Fibroblast of skin of left quadriceps (primary cell): ENCODE measurements at regions not wholly inside any gene's neighbourhood (a gene's known extent, or its start where the extent isn't known, plus 50 kb on each side); places are given as distances from the start of the nearest gene placed in this dataset.
"Not testable (repeated sequence)": the region's sequence is repeated elsewhere in the genome, so short reads cannot be mapped to it uniquely, and the experiment has no call there.

Experiments used
- DNase-seq, 2 experiments: peaks; one replicate each; pipeline ENCODE4 v3.0.0-alpha.2; 2013; ENCODE audit warnings: low read depth in 2 of 2

DNA sequence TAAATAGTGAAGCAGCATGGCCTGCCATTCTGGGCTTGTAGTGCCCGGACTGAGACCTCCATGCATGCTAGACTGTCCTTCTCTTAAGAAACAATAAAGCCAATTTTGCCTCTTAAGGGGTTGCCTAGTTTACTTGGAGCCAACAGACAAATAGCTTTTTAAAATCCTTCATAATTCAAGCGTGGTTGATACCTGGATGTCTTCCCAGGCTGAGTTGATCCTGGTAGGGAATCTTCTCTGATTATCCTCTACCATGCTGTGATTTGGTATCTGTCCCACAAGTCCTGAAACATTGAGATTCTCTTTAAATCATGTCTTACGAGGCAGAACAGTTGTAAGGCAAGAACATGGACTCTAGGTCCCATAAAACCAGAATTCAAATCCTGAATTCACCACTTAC lies 359.6 kb upstream of the CCL2 start:
- no peak for DNase-seq

DNA sequence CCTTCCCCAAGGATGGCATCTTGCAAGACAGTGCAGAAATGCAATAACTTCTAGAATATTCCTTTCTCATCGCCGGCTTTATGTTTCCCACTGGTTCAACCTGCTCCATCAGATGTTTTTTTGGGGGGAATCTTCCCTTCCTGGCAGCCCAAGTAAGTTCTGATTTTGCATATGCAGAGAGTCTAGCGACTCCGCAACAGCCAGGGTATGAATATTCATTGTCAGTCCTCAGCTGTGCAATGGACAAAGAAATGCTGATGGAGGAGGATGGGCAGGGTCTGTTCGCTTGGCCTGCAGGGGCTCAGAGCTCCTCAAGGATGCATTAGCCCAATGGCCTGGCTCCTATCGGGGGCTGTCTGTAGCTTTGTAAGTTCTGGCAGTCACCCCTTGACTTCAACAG lies 358.8 kb upstream of the CCL2 start:
- DNase-seq: no peak

GRCh38 chr17:33901085-33901484 lies 354.0 kb upstream of the CCL2 start:
- no peak for DNase-seq

DNA sequence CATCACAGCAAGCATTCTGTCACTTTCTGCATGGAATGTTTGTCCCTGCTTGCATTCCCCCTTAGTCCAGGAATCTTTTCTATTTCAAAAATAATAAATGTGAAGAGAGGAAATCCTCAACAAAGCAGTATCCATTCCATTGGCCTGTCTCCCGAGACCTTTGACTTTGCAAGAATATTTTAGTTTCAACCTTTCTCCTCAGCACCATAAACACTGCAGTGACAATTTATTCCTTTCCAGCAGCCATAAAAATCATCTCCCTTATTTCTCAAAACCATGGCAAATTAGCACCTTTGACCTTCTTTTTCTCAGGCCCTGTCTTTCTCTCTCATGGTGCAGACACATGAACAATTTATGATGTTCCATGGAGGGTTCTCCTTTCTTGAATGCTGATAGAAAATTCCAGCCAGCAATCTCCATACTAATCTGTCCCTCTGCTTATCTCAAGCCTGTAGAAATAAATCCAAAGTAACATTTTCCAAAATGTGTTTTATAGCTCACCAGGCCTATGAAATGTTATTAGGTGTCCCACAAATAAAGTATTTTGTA lies 352.1 kb upstream of the CCL2 start:
- DNase-seq: no peak

DNA sequence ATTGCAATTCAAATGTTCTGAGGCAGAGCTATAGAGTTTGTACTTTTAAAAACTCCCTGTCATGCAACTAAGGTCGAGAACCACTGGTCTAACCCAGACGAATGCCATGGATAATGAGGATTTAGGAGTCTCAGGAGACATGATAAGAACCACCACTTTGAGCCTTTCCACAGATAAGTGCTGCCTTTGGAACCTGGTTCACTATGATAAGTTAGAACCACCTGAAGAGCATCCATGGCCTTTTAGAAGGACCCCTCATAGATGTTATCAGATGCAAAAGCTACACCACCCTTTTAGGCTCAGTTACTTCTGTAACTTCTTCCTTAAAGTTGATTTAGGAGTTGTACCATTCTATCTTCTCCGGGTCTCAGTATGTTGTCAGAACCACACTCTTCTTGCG lies 350.6 kb upstream of the CCL2 start:
- DNase-seq: no peak

DNA sequence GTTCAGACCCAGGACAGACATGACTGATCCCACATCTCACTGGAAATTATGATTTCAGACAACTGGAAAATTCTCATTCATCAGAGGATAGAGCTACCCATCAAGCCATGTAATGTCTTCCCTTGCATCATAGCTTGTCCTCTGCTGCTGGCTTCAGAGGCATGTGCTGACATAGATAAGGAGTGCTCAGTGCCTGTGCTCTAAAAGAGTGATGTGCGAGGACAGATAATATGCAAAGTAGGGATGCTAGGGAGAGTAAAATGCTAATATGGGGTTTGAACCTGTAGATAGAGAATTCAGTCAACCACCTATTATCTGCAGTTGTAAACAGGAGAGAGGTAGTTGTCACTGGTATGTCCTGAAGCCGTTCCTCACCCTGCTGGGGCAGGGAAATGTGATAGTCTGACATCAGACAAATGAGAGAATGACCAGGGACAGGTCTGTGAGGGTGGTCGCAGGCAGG lies 349.7 kb upstream of the CCL2 start:
- no peak for DNase-seq

DNA sequence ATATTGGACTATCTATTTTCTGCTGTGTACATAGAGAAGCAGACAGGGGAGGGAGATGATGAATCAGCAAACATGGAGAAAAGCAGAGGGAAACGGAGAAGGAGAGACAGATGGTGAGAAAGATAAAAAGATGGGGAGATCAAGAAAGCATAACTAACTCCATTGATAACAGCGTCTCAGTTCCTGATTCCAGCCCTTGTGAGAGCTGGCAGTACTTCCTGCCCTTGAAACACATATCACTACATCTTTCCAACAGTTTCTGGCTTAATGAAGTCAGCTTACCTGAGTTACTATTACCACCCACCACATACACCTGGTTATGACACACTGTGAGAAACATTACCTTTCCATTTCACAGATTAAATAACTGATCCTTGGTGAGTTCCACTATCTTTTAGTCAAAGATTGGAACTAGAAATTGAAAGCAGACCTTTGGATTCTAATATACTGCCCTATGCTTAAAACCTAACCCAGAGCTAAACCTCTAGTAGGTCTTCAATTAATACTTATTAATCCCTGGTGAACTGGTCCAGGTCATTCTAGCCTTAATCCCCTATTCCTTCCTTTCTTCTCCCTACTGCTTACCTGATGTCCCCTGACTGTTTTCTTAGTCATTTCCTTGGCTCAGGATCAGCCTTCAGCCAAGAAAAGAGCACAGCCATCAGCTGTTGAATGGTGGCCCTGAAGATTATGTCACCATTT lies 346.6 kb upstream of the CCL2 start:
- DNase-seq: no peak

DNA sequence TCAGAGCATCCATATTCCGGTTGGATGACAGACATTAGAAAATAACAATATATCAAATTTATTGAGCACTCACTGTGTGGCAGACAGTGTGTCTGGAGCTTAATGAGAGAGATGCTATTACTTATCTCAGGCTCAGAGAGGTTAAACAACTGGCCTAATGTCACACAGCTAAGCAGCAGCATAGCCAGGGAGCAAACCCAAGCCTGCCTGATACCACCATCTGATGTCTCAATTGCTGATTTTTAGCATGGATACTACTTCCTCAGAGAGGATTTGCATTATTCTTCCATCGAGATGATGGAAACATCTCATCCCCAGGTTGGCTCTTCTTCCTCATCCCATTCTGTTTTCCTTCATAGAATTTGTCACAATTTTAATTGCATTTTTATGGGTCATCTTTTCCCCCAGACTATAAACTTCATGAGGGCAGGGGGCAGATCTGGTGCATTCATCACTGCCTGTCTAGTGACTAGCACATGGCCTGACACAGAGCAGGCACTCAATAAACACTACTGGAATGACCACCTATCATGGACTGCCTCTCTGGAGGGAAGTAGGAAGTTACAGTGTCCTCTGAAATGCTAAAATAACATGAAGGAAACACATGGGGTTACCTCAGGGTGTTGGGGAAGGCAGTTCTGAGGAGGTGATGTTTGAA lies 344.8 kb upstream of the CCL2 start:
- no peak for DNase-seq

- DNase-seq: no peak
These were observed 341.0 kb upstream of the CCL2 start for GRCh38 chr17:33914125-33914524.

DNA sequence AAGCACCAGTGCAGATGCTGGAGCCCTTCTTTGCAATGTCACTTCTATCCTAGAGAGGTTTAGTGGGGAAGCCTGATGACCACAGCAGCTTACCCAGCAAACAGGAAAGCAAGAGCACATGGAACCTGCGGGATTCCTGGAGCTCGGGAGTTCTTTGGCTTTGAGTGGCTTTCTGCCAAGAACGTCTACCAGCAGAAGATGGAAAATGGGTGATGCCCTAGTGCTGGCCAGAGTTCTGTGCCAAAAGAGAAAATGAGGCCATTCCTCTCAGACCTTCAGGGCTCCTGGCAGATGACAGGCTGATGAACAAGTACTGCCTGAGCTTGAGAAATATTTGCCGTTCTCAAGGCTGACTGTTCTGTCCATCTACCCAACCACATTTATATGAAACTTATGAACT lies 332.1 kb upstream of the CCL2 start:
- DNase-seq: no peak

DNA sequence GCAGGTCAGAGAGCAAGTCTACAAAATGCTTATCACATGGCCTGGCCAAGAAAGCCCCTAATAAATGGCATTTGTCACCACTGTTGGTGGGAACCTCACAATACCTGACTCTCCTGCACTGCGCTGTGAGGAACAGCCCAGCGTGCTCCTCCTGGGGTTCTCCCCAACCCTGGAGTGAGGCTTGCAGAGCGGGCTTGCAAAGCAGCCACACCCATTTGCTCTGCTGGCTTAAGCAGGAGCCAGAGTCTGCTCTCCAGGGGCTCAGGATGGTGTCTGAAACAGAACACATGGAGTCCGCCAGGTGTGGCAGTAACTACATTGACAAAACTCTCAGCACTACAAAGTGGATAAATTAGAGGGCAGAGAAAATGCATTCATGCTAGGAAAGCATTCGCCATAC lies 331.0 kb upstream of the CCL2 start:
- DNase-seq: no peak

GRCh38 chr17:33925649-33926048 lies 329.4 kb upstream of the CCL2 start:
- DNase-seq: no peak

GRCh38 chr17:33927732-33928133 lies 327.4 kb upstream of the CCL2 start:
- DNase-seq: no peak

GRCh38 chr17:33929181-33929724 lies 325.8 kb upstream of the CCL2 start:
- no peak for DNase-seq

DNA sequence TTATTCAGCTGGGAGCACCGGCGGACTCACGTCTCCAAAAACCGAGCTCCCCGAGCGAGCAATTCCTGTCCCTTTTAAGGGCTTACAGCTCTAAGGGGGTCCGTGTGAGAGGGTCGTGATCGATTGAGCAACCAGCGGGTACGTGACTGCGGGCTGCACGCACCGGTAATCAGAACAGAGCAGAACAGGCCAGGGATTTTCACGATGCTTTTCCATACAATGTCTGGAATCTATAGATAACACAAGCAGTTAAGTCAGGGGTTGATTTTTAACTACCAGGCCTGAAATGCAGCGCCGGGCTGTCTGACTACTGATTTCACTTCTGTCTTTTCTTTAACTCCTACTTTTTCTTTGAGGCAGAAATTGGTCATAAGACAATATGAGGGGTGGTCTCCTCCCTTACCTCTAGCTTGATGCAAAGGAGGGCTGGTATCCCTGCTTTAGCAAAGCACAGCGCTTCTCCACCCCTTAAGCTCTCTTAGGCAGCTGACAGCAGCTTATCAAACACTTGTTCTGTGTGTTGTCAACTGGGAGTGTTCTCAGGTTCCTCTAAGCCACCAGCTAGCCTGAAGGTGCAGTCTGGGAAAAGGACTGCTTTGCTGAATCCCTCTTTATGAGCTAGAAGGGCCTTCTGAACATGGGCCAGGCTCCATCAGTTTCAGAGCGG lies 323.8 kb upstream of the CCL2 start:
- not testable (repeated sequence) for DNase-seq

DNA sequence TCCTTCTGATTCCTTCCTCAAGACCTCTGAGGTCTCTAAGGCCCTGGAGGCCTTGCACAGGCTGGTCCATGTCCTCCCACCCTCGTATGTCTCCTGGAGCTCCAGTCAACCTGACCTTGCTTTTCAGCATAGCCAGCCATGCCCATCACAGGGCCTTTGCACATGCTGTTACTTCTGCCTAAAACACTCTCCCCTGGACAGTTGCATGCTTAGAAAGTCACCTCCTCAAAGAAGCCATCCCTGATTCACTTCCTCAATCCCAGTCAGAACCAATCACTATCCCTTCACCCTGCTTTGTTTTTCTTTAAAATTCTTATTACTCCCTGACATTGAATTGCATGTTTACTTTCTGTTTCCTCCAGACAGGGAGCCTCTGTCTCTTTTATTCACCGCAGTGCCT lies 322.1 kb upstream of the CCL2 start:
- DNase-seq: no peak

GRCh38 chr17:33933576-33933975 lies 321.5 kb upstream of the CCL2 start:
- DNase-seq: no peak

- no peak for DNase-seq
These were observed 320.4 kb upstream of the CCL2 start for GRCh38 chr17:33934696-33935095.

- no peak for DNase-seq
These were observed 319.3 kb upstream of the CCL2 start for GRCh38 chr17:33935822-33936221.

GRCh38 chr17:33936764-33937163 lies 318.3 kb upstream of the CCL2 start:
- DNase-seq: no peak

DNA sequence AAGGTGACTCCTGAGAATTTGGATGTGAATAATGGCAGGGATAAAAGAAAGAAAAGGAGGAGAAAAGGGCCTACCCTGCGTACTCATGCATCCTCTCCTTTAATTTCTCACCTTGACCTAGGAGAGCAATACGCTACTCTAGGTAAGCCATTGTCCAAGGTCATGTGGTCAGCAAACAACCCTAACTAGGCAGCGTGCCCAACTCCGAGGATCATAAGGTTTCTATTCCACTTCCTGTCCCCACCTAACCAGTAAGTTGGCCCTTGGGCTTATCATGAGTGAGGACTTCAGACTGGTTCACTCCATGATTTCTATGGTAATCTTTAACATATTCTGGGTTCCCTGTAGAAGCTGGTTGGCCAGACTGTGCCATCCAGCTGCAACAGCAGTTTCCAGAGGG lies 315.1 kb upstream of the CCL2 start:
- no peak for DNase-seq

GRCh38 chr17:33940769-33941370 lies 314.2 kb upstream of the CCL2 start:
- no peak for DNase-seq
